Suprapubic skin (tissue), 4 donors: ENCODE measurements at regions not wholly inside any gene's neighbourhood (a gene's known extent, or its start where the extent isn't known, plus 50 kb on each side); places are given as distances from the start of the nearest gene placed in this dataset.

Source experiments
- POLR2A ChIP-seq, 2 donors: fragments of 450-650 bp; IDR thresholded peaks; one replicate each; pipeline ENCODE4 v1.6.1; 2017; ENCODE audit warnings: antibody characterized with exemption in 2 of 2, mild to moderate bottlenecking in 2 of 2, moderate library complexity in 2 of 2
- POLR2AphosphoS5 ChIP-seq, 3 donors: sonication (generic); formaldehyde crosslinking; IDR thresholded peaks; one replicate each; pipeline ENCODE4 v1.6.1; 2017; ENCODE audit warnings: antibody characterized with exemption in 3 of 3
- TF ChIP-seq, protein P1 (sequence below), 2 donors: fragments of 200-600 bp in 1 of 2; fragments of 450-650 bp in 1 of 2; sonication (generic) in 1 of 2; IDR thresholded peaks; one replicate each; pipeline ENCODE4 v1.5.1; 2016 to 2019; ENCODE audit warnings: antibody characterized with exemption in 2 of 2, mild to moderate bottlenecking in 1 of 2, moderate library complexity in 1 of 2

DNA sequence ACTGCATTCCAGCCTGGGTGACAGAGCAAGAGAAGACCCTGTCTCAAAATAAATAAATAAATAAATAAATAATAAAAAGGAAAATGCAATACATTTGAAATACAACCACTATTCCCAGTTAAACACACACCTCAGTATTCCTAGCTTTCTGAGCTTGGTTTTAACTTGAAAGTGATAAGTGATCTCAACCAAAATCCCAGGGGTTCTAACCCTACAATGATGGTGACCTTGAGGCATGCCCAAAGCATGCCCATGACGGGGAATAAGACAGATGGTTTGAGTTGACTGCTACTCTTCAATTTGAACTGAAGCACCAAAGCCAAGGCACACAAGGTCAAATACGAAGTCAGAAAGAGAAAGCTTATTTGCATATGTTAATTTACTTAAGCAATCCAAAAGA is 96.9 kb downstream of the ZFP64 start:
- TF ChIP-seq, protein P1, sequence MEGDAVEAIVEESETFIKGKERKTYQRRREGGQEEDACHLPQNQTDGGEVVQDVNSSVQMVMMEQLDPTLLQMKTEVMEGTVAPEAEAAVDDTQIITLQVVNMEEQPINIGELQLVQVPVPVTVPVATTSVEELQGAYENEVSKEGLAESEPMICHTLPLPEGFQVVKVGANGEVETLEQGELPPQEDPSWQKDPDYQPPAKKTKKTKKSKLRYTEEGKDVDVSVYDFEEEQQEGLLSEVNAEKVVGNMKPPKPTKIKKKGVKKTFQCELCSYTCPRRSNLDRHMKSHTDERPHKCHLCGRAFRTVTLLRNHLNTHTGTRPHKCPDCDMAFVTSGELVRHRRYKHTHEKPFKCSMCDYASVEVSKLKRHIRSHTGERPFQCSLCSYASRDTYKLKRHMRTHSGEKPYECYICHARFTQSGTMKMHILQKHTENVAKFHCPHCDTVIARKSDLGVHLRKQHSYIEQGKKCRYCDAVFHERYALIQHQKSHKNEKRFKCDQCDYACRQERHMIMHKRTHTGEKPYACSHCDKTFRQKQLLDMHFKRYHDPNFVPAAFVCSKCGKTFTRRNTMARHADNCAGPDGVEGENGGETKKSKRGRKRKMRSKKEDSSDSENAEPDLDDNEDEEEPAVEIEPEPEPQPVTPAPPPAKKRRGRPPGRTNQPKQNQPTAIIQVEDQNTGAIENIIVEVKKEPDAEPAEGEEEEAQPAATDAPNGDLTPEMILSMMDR (IDR thresholded peaks at IDR 0.05), result no peak
- no peak for TF ChIP-seq POLR2A (IDR thresholded peaks at IDR 0.05)
- TF ChIP-seq POLR2AphosphoS5 (IDR thresholded peaks at IDR 0.05), result no peak
